ENCODE measurements at regions not wholly inside any gene's neighbourhood (a gene's known extent, or its start where the extent isn't known, plus 50 kb on each side); places are given as distances from the start of the nearest gene placed in this dataset.

DNA sequence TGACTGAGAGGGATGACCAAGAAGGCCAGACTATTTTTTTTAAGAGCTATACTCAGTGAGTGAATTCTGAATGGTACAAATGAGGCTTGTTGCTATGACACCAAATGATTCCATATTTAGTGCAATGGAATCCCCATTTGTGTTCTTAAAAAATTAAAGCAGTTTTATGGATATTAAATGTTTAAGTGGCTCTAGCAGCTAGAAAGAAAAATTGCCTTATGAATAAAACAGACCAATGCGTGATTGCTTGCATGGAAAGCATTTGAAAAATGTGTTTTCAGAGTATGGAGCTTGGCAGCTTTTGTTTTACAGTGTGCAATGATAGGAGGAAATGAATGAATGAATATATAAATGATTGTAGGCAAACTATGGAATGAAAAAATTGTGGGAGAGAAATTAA lies 238.8 kb upstream of the DPP10 start:
- no peak overlapping the region for H3K4me2 ChIP-seq (ENCODE audit: low read length)
- no peaks in the 10 kb centered on the region for H3K36me3 ChIP-seq (ENCODE audit: low read depth, low read length)
- ATAC-seq: no peak
- TF ChIP-seq EZH2 (IDR thresholded peaks at IDR 0.05; ENCODE audit: low read length, unreplicated experiment) (no peak), EZH2phosphoT487 (IDR thresholded peaks at IDR 0.05; ENCODE audit: borderline replicate concordance, low read length) (no peak)
- TF ChIP-seq, protein P1, sequence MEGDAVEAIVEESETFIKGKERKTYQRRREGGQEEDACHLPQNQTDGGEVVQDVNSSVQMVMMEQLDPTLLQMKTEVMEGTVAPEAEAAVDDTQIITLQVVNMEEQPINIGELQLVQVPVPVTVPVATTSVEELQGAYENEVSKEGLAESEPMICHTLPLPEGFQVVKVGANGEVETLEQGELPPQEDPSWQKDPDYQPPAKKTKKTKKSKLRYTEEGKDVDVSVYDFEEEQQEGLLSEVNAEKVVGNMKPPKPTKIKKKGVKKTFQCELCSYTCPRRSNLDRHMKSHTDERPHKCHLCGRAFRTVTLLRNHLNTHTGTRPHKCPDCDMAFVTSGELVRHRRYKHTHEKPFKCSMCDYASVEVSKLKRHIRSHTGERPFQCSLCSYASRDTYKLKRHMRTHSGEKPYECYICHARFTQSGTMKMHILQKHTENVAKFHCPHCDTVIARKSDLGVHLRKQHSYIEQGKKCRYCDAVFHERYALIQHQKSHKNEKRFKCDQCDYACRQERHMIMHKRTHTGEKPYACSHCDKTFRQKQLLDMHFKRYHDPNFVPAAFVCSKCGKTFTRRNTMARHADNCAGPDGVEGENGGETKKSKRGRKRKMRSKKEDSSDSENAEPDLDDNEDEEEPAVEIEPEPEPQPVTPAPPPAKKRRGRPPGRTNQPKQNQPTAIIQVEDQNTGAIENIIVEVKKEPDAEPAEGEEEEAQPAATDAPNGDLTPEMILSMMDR (conservative IDR thresholded peaks at IDR 0.05; ENCODE audit: low read depth, low read length): no peak
- no peaks in the 10 kb centered on the region for H3F3A ChIP-seq (ENCODE audit: low read length, unreplicated experiment)
- CTCF ChIA-PET: no interaction called here
- no peaks in the 10 kb centered on the region for H3K79me2 ChIP-seq (ENCODE audit: low read length)
- DNase-seq: no peak
- H3K4me1 ChIP-seq (ENCODE audit: insufficient read depth, low read length): no peaks in the 10 kb centered on the region
- no peak overlapping the region for H3K9ac ChIP-seq (ENCODE audit: low read length)
- H3K27ac ChIP-seq (ENCODE audit: low read length): no peak overlapping the region
- intact Hi-C loops (cut with micrococcal nuclease): no loop called here
- POLR2A ChIA-PET (ENCODE audit: unreplicated experiment): no interaction called here
- H3K9me2 ChIP-seq (replicated peaks; ENCODE audit: low read length): no peaks in the 10 kb centered on the region
- H3K27me3 ChIP-seq (ENCODE audit: low read length): peaks cover 10% of the 10 kb centered on the region; the same call in 1 of the 2 replicates
- H2AFZ ChIP-seq (ENCODE audit: low read length): no peak overlapping the region
- no peak overlapping the region for H3K4me3 ChIP-seq (ENCODE audit: low read length)
- no TSS peak for BruUV-seq (replicated peaks)
- no peaks in the 10 kb centered on the region for H4K20me1 ChIP-seq (ENCODE audit: low read length)
- H3K9me3 ChIP-seq (ENCODE audit: low read length): no peaks in the 10 kb centered on the region

DNA sequence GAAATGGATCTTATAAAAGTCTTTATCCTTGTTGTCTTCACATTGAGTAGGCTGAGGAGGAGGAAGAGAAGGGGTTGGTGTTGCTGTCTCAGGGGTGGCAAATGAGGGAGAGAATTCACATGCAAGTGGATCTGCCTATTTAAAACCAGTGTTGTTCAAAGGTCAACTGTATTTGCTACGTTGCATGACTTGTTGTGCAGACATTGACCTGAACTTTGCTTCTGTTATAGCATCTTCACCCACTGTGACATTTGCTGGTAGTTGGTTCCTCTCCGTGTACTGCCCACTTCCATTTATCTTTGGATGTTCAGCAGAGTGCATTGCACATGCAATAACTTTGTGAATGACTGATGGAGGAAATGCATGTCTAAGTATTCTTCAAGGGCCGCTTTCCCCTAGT lies 228.6 kb upstream of the DPP10 start:
- Histone ChIP-seq H3K9ac (ENCODE audit: low read length) (no peak overlapping the region), H3F3A (ENCODE audit: low read length, unreplicated experiment) (no peaks in the 10 kb centered on the region), H3K4me3 (ENCODE audit: low read length) (no peak overlapping the region), H3K36me3 (ENCODE audit: low read depth, low read length) (no peaks in the 10 kb centered on the region), H3K27ac (ENCODE audit: low read length) (no peak overlapping the region), H3K4me1 (ENCODE audit: insufficient read depth, low read length) (no peaks in the 10 kb centered on the region), H3K27me3 (ENCODE audit: low read length) (peaks cover 15% of the 10 kb centered on the region; the same call in 1 of the 2 replicates), H4K20me1 (ENCODE audit: low read length) (no peaks in the 10 kb centered on the region), H3K9me3 (ENCODE audit: low read length) (no peaks in the 10 kb centered on the region), H2AFZ (ENCODE audit: low read length) (no peak overlapping the region), H3K4me2 (ENCODE audit: low read length) (no peak overlapping the region), H3K9me2 (replicated peaks; ENCODE audit: low read length) (no peaks in the 10 kb centered on the region), H3K79me2 (ENCODE audit: low read length) (no peaks in the 10 kb centered on the region)
- CTCF ChIA-PET: no interaction called here
- DNase-seq (no peak), ATAC-seq (no peak)
- no TSS peak for BruUV-seq (replicated peaks)
- intact Hi-C loops (cut with micrococcal nuclease): no loop called here
- no peak for TF ChIP-seq EZH2phosphoT487 (IDR thresholded peaks at IDR 0.05; ENCODE audit: borderline replicate concordance, low read length)
- TF ChIP-seq EZH2 (IDR thresholded peaks at IDR 0.05; ENCODE audit: low read length, unreplicated experiment): no peak
- TF ChIP-seq, protein P1 (conservative IDR thresholded peaks at IDR 0.05; ENCODE audit: low read depth, low read length): no peak
- POLR2A ChIA-PET (ENCODE audit: unreplicated experiment): no interaction called here

DNA sequence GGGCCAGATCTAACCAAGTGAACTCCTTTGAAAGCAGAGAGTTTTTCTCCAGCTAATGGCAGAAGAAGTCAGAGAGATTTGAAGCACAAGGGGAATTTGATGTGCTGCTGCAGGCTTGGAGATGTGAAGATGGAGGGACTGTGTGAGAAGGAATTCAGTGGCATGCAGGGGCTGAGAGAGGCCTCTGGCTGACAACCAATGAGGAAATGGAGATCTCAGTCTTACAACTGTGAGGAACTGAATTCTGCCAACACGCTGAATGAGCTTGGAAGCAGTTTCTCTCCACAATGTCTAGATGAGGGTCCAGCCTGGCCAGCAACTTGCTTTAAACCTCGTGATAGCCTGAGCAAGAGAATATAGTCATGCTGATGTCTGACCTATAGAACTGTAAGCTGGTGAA lies 224.1 kb upstream of the DPP10 start:
- intact Hi-C loops (cut with micrococcal nuclease): no loop called here
- Histone ChIP-seq H3K4me3 (ENCODE audit: low read length) (no peak overlapping the region), H2AFZ (ENCODE audit: low read length) (no peak overlapping the region), H3K9me3 (ENCODE audit: low read length) (no peaks in the 10 kb centered on the region), H3K27me3 (ENCODE audit: low read length) (peaks cover 26% of the 10 kb centered on the region; the same call in 1 of the 2 replicates), H3K4me2 (ENCODE audit: low read length) (no peak overlapping the region), H3K9me2 (replicated peaks; ENCODE audit: low read length) (no peaks in the 10 kb centered on the region), H3K27ac (ENCODE audit: low read length) (no peak overlapping the region), H3F3A (ENCODE audit: low read length, unreplicated experiment) (no peaks in the 10 kb centered on the region), H3K36me3 (ENCODE audit: low read depth, low read length) (no peaks in the 10 kb centered on the region), H3K9ac (ENCODE audit: low read length) (no peak overlapping the region), H3K4me1 (ENCODE audit: insufficient read depth, low read length) (no peaks in the 10 kb centered on the region), H4K20me1 (ENCODE audit: low read length) (no peaks in the 10 kb centered on the region), H3K79me2 (ENCODE audit: low read length) (no peaks in the 10 kb centered on the region)
- TF ChIP-seq EZH2phosphoT487 (IDR thresholded peaks at IDR 0.05; ENCODE audit: borderline replicate concordance, low read length): no peak
- TF ChIP-seq, protein P1 (conservative IDR thresholded peaks at IDR 0.05; ENCODE audit: low read depth, low read length): no peak
- ChIA-PET CTCF (no interaction called here), POLR2A (ENCODE audit: unreplicated experiment) (no interaction called here)
- no peak for ATAC-seq
- no peak for DNase-seq
- no TSS peak for BruUV-seq (replicated peaks)

Data from PC-3 (cell line).